ENCODE measurements at regions not wholly inside any gene's neighbourhood (a gene's known extent, or its start where the extent isn't known, plus 50 kb on each side); places are given as distances from the start of the nearest gene placed in this dataset.
"Not testable (repeated sequence)": the region's sequence is repeated elsewhere in the genome, so short reads cannot be mapped to it uniquely, and the experiment has no call there.

GRCh38 chr3:51588724-51589123, 50.2 kb downstream of the RAD54L2 start:
- in situ Hi-C loops (cut with HindIII; ENCODE audit: low sequenced_read_pairs), result loop anchor here (10.0 kb wide), 1 partner anchor 56 kb away; no protein-coding TSS in a partner anchor
- no peak for DNase-seq (ENCODE audit: low read depth)
- no peak for TF ChIP-seq CTCF (IDR thresholded peaks at IDR 0.05; ENCODE audit: low read depth, low read length, missing control alignments)
- H3K4me3 ChIP-seq (ENCODE audit: low read depth, low read length), result no peak overlapping the region

GRCh38 chr3:51591231-51591630, 52.7 kb downstream of the RAD54L2 start:
- no peak overlapping the region for H3K4me3 ChIP-seq (ENCODE audit: low read depth, low read length)
- no peak for DNase-seq (ENCODE audit: low read depth)
- in situ Hi-C loops (cut with HindIII; ENCODE audit: low sequenced_read_pairs), result no loop called here
- TF ChIP-seq CTCF (IDR thresholded peaks at IDR 0.05; ENCODE audit: low read depth, low read length, missing control alignments), result no peak

- TF ChIP-seq CTCF (IDR thresholded peaks at IDR 0.05; ENCODE audit: low read depth, low read length, missing control alignments), result no peak
- in situ Hi-C loops (cut with HindIII; ENCODE audit: low sequenced_read_pairs), result no loop called here
- DNase-seq (ENCODE audit: low read depth), result no peak
- no peak overlapping the region for H3K4me3 ChIP-seq (ENCODE audit: low read depth, low read length)
These were observed 55.2 kb downstream of the RAD54L2 start for GRCh38 chr3:51593697-51594096.

- DNase-seq (ENCODE audit: low read depth); H3K4me3 ChIP-seq (ENCODE audit: low read depth, low read length): not testable (repeated sequence)
- in situ Hi-C loops (cut with HindIII; ENCODE audit: low sequenced_read_pairs), result loop anchor here (5.0 kb wide), 1 partner anchor 67 kb away; no protein-coding TSS in a partner anchor
These were observed 61.1 kb downstream of the RAD54L2 start for GRCh38 chr3:51599638-51600037.

- in situ Hi-C loops (cut with HindIII; ENCODE audit: low sequenced_read_pairs), result no loop called here
- no peak overlapping the region for H3K4me3 ChIP-seq (ENCODE audit: low read depth, low read length)
- no peak for DNase-seq (ENCODE audit: low read depth)
- no peak for TF ChIP-seq CTCF (IDR thresholded peaks at IDR 0.05; ENCODE audit: low read depth, low read length, missing control alignments)
These were observed 65.7 kb downstream of the RAD54L2 start for GRCh38 chr3:51604212-51604611.

- in situ Hi-C loops (cut with HindIII; ENCODE audit: low sequenced_read_pairs), result no loop called here
These were observed 65.1 kb upstream of the TEX264 start for GRCh38 chr3:51605938-51606337.

GRCh38 chr3:51606871-51607270, 64.2 kb upstream of the TEX264 start:
- H3K4me3 ChIP-seq (ENCODE audit: low read depth, low read length); DNase-seq (ENCODE audit: low read depth); in situ Hi-C loops (cut with HindIII; ENCODE audit: low sequenced_read_pairs): not testable (repeated sequence)

More at GRCh38 chr3:51605938-51606337, 65.1 kb upstream of the TEX264 start:
- TF ChIP-seq CTCF (IDR thresholded peaks at IDR 0.05; ENCODE audit: low read depth, low read length, missing control alignments), result no peak
- no peak overlapping the region for H3K4me3 ChIP-seq (ENCODE audit: low read depth, low read length)
- no peak for DNase-seq (ENCODE audit: low read depth)

- DNase-seq (ENCODE audit: low read depth); H3K4me3 ChIP-seq (ENCODE audit: low read depth, low read length); in situ Hi-C loops (cut with HindIII; ENCODE audit: low sequenced_read_pairs): not testable (repeated sequence)
These were observed 63.3 kb upstream of the TEX264 start for GRCh38 chr3:51607591-51608325.
